ENCODE measurements at regions not wholly inside any gene's neighbourhood (a gene's known extent, or its start where the extent isn't known, plus 50 kb on each side); places are given as distances from the start of the nearest gene placed in this dataset.
A peak's percentile ranks its signal among the peaks of the same experiment; 100 is the strongest.

DNA sequence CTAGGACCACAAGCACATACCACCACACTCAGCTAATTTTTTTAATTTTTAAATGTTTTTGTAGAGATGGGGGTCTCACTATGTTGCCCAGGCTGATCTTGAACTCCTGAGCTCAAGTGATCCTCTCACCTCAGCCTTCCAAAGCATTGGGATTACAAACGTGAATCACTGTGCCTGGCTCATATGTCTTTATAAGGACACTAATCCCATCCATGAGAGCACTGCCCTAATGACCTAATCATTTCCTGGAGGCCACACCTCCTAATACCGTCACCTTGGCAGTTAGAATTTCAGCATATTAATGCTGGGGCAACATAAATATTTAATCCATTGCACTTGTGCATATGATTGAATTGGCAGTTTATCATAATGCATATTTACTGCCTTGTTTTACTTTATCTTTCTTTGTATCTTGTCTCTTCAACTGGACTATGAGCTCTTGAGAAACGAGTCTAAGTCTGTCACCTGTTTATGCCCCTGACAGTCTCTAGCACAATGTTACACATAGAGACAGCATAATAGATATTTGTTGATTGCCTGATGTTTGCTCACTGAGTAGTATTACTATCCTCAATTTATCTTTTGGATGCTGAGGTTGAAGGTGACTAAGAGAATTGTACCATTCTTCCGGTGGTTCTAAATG is 172.0 kb downstream of the AASDH start:
- no peak overlapping the region for H2AFZ ChIP-seq (ENCODE audit: low read depth, low read length, poor library complexity, severe bottlenecking)
- no peaks in the 10 kb centered on the region for H3K36me3 ChIP-seq (ENCODE audit: control insufficient read depth in 1 of 2, insufficient read depth in 2 of 2, low read length in 2 of 2)
- no peak overlapping the region for H3K4me3 ChIP-seq (replicated peaks in 1 of 2; ENCODE audit: low read depth in 1 of 2, low read length in 2 of 2)
- H3K79me2 ChIP-seq (ENCODE audit: insufficient read depth, low read length), result no peaks in the 10 kb centered on the region
- intact Hi-C loops (cut with micrococcal nuclease), result no loop called here
- no peak overlapping the region for H3K9ac ChIP-seq (ENCODE audit: low read length)
- ATAC-seq, result peak; percentile 55
- peaks cover 6 to 16% of the 10 kb centered on the region in 2 experiments; a peak in 3 of 4 replicates for H3K4me1 ChIP-seq (ENCODE audit: control insufficient read depth in 1 of 2, insufficient read depth in 2 of 2, low read length in 2 of 2)
- POLR2A ChIA-PET, result no interaction called here
- no peak overlapping the region for H3K27ac ChIP-seq (ENCODE audit: low read depth, low read length)
- RAD21 ChIA-PET (ENCODE audit: low non-redundant PET in 1 of 2, low total read pairs in 2 of 2, uncharacterized antibody in 2 of 2, unreplicated experiment in 2 of 2), result no interaction called here
- H4K20me1 ChIP-seq (ENCODE audit: insufficient read depth), result no peaks in the 10 kb centered on the region
- peak overlapping the region; percentile 45 for H3K4me2 ChIP-seq (ENCODE audit: low read length)
- H3K27me3 ChIP-seq (ENCODE audit: insufficient read depth, low read length), result no peaks in the 10 kb centered on the region
- BruUV-seq (replicated peaks), result no TSS peak
- no peak for DNase-seq (ENCODE audit: low read depth, low spot score)
- H3K9me3 ChIP-seq (ENCODE audit: control insufficient read depth in 1 of 2, insufficient read depth in 1 of 2, low read depth in 1 of 2, low read length in 2 of 2), result peaks cover 4 to 7% of the 10 kb centered on the region in 2 experiments; a peak in 3 of 4 replicates
- CTCF ChIA-PET, result no interaction called here
- no peaks in the 10 kb centered on the region for H3K9me2 ChIP-seq (ENCODE audit: insufficient read depth)
- TF ChIP-seq, protein P1, sequence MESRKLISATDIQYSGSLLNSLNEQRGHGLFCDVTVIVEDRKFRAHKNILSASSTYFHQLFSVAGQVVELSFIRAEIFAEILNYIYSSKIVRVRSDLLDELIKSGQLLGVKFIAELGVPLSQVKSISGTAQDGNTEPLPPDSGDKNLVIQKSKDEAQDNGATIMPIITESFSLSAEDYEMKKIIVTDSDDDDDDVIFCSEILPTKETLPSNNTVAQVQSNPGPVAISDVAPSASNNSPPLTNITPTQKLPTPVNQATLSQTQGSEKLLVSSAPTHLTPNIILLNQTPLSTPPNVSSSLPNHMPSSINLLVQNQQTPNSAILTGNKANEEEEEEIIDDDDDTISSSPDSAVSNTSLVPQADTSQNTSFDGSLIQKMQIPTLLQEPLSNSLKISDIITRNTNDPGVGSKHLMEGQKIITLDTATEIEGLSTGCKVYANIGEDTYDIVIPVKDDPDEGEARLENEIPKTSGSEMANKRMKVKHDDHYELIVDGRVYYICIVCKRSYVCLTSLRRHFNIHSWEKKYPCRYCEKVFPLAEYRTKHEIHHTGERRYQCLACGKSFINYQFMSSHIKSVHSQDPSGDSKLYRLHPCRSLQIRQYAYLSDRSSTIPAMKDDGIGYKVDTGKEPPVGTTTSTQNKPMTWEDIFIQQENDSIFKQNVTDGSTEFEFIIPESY (IDR thresholded peaks at IDR 0.05; ENCODE audit: extremely low read depth, insufficient replicate concordance, low read length), result no peak
- TF ChIP-seq RAD21 (IDR thresholded peaks at IDR 0.05; ENCODE audit: low read depth), result no peak
- no peak for TF ChIP-seq EZH2 (IDR thresholded peaks at IDR 0.05)
- TF ChIP-seq CBX3 (IDR thresholded peaks at IDR 0.05; ENCODE audit: low read depth), result no peak
- no peak for TF ChIP-seq CEBPB (IDR thresholded peaks at IDR 0.05; ENCODE audit: low read depth)
- TF ChIP-seq ZNF274 (IDR thresholded peaks at IDR 0.05; ENCODE audit: low read depth, low read length), result no peak
- no peak for TF ChIP-seq FOSL1 (IDR thresholded peaks at IDR 0.05; ENCODE audit: low read depth)
- TF ChIP-seq, protein P2, sequence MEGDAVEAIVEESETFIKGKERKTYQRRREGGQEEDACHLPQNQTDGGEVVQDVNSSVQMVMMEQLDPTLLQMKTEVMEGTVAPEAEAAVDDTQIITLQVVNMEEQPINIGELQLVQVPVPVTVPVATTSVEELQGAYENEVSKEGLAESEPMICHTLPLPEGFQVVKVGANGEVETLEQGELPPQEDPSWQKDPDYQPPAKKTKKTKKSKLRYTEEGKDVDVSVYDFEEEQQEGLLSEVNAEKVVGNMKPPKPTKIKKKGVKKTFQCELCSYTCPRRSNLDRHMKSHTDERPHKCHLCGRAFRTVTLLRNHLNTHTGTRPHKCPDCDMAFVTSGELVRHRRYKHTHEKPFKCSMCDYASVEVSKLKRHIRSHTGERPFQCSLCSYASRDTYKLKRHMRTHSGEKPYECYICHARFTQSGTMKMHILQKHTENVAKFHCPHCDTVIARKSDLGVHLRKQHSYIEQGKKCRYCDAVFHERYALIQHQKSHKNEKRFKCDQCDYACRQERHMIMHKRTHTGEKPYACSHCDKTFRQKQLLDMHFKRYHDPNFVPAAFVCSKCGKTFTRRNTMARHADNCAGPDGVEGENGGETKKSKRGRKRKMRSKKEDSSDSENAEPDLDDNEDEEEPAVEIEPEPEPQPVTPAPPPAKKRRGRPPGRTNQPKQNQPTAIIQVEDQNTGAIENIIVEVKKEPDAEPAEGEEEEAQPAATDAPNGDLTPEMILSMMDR (IDR thresholded peaks at IDR 0.05 in 2 of 3, conservative IDR thresholded peaks at IDR 0.05 in 1 of 3; ENCODE audit: borderline replicate concordance in 1 of 3, insufficient read depth in 1 of 3, low read depth in 2 of 3, low read length in 2 of 3), result no peak
- no peak for TF ChIP-seq POLR2AphosphoS5 (IDR thresholded peaks at IDR 0.05; ENCODE audit: low read depth, low read length)
- no peak for TF ChIP-seq EGR1 (IDR thresholded peaks at IDR 0.05; ENCODE audit: low read depth)
- TF ChIP-seq, protein P3, sequence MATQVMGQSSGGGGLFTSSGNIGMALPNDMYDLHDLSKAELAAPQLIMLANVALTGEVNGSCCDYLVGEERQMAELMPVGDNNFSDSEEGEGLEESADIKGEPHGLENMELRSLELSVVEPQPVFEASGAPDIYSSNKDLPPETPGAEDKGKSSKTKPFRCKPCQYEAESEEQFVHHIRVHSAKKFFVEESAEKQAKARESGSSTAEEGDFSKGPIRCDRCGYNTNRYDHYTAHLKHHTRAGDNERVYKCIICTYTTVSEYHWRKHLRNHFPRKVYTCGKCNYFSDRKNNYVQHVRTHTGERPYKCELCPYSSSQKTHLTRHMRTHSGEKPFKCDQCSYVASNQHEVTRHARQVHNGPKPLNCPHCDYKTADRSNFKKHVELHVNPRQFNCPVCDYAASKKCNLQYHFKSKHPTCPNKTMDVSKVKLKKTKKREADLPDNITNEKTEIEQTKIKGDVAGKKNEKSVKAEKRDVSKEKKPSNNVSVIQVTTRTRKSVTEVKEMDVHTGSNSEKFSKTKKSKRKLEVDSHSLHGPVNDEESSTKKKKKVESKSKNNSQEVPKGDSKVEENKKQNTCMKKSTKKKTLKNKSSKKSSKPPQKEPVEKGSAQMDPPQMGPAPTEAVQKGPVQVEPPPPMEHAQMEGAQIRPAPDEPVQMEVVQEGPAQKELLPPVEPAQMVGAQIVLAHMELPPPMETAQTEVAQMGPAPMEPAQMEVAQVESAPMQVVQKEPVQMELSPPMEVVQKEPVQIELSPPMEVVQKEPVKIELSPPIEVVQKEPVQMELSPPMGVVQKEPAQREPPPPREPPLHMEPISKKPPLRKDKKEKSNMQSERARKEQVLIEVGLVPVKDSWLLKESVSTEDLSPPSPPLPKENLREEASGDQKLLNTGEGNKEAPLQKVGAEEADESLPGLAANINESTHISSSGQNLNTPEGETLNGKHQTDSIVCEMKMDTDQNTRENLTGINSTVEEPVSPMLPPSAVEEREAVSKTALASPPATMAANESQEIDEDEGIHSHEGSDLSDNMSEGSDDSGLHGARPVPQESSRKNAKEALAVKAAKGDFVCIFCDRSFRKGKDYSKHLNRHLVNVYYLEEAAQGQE (IDR thresholded peaks at IDR 0.05; ENCODE audit: low read depth), result no peak
- TF ChIP-seq SRF (IDR thresholded peaks at IDR 0.05; ENCODE audit: low read depth), result no peak
- TF ChIP-seq EZH2phosphoT487 (IDR thresholded peaks at IDR 0.05; ENCODE audit: borderline replicate concordance), result no peak
- TF ChIP-seq YY1 (IDR thresholded peaks at IDR 0.05; ENCODE audit: extremely low read depth, insufficient replicate concordance, low read depth, low read length), result no peak
- TF ChIP-seq, protein P4, sequence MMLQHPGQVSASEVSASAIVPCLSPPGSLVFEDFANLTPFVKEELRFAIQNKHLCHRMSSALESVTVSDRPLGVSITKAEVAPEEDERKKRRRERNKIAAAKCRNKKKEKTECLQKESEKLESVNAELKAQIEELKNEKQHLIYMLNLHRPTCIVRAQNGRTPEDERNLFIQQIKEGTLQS (IDR thresholded peaks at IDR 0.05), result no peak
- no peak for TF ChIP-seq POLR2A (IDR thresholded peaks at IDR 0.05; ENCODE audit: borderline replicate concordance, extremely low read depth, insufficient read depth, insufficient read length)
- no peak for TF ChIP-seq SIN3A (IDR thresholded peaks at IDR 0.05; ENCODE audit: low read depth)
- TF ChIP-seq TCF7L2 (IDR thresholded peaks at IDR 0.05; ENCODE audit: borderline replicate concordance, extremely low read depth, insufficient read depth, insufficient read length), result no peak

Data from HCT116 (cell line).